K562 (cell line): ENCODE measurements at regions not wholly inside any gene's neighbourhood (a gene's known extent, or its start where the extent isn't known, plus 50 kb on each side); places are given as distances from the start of the nearest gene placed in this dataset.

Experiments used
- CTCF ChIP-seq, 3 experiments: IDR thresholded peaks in 2 of 3; conservative IDR thresholded peaks in 1 of 3; 2 replicates each; pipeline ENCODE4 v1.5.1; 2011 to 2012; ENCODE audit warnings: low read length in 3 of 3, mild to moderate bottlenecking in 3 of 3, control low read depth in 2 of 3, improper control_type of control experiment in 1 of 3, inconsistent platforms in 1 of 3, low read depth in 1 of 3, mixed read lengths in 1 of 3, moderate library complexity in 1 of 3; ENCODE audit not compliant: insufficient read depth in 2 of 3
- HIVEP1 ChIP-seq: fragments of 250-450 bp; sonication (Bioruptor Pico); IDR thresholded peaks from 2 replicates; pipeline ENCODE4 v1.4.0; 2020; ENCODE audit warnings: mild to moderate bottlenecking
- SMARCC2 ChIP-seq: fragments of 450-650 bp; IDR thresholded peaks from 2 replicates; pipeline ENCODE4 v1.6.1; 2017; ENCODE audit warnings: antibody characterized with exemption, moderate library complexity, mild to moderate bottlenecking, low read depth
- SP2 ChIP-seq: IDR thresholded peaks from 2 replicates; pipeline ENCODE4 v1.6.1; 2011; ENCODE audit warnings: mild to moderate bottlenecking, low read depth, low read length, moderate library complexity; ENCODE audit not compliant: poor library complexity, severe bottlenecking; ENCODE audit errors: extremely low read depth
- TF ChIP-seq, protein P1 (sequence below): IDR thresholded peaks from 2 replicates; pipeline ENCODE4 v1.6.1; 2014; ENCODE audit warnings: antibody characterized with exemption
- TF ChIP-seq, protein P2 (sequence below): IDR thresholded peaks from 3 replicates; pipeline ENCODE4 v1.6.1; 2011; ENCODE audit warnings: borderline replicate concordance, mild to moderate bottlenecking; ENCODE audit not compliant: insufficient read length, insufficient read depth
- TF ChIP-seq, protein P3 (sequence below), 2 experiments: fragments of 450-650 bp; formaldehyde crosslinking in 1 of 2; IDR thresholded peaks; 2 replicates each; pipeline versions ENCODE4 v1.4.0 to v1.6.1; 2014 to 2020; ENCODE audit warnings: mild to moderate bottlenecking in 2 of 2, borderline replicate concordance in 1 of 2, low read depth in 1 of 2

DNA sequence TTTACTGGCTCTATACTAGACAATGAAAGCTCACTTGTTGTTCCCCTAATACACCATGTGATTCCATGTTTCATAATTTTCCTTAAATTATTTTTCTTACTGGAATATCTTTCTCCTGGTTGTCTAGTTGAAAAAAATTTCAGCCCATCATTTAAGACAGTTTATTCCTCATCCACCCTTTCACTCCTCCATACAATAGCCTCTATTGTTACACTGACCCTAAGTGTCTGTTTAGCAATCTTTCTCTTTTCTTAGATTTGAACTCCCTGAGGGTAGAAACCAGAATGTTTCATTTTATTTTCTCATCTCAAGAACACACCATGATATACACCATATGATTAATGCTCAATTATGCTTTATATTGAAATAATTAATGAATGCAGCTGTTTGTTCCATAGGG, 413.4 kb upstream of the ITGA1 start:
- TF ChIP-seq, protein P1, sequence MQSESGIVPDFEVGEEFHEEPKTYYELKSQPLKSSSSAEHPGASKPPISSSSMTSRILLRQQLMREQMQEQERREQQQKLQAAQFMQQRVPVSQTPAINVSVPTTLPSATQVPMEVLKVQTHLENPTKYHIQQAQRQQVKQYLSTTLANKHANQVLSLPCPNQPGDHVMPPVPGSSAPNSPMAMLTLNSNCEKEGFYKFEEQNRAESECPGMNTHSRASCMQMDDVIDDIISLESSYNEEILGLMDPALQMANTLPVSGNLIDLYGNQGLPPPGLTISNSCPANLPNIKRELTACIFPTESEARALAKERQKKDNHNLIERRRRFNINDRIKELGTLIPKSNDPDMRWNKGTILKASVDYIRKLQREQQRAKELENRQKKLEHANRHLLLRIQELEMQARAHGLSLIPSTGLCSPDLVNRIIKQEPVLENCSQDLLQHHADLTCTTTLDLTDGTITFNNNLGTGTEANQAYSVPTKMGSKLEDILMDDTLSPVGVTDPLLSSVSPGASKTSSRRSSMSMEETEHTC = no peak
- no peak for TF ChIP-seq HIVEP1
- TF ChIP-seq, protein P2, sequence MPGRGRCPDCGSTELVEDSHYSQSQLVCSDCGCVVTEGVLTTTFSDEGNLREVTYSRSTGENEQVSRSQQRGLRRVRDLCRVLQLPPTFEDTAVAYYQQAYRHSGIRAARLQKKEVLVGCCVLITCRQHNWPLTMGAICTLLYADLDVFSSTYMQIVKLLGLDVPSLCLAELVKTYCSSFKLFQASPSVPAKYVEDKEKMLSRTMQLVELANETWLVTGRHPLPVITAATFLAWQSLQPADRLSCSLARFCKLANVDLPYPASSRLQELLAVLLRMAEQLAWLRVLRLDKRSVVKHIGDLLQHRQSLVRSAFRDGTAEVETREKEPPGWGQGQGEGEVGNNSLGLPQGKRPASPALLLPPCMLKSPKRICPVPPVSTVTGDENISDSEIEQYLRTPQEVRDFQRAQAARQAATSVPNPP = no peak
- no peak for TF ChIP-seq CTCF (IDR thresholded peaks at IDR 0.05 in 2 of 3, conservative IDR thresholded peaks at IDR 0.05 in 1 of 3; ENCODE audit: insufficient read depth in 2 of 3, low read depth in 1 of 3, low read length in 3 of 3)
- TF ChIP-seq SP2 = no peak
- TF ChIP-seq SMARCC2 = no peak
- TF ChIP-seq, protein P3, sequence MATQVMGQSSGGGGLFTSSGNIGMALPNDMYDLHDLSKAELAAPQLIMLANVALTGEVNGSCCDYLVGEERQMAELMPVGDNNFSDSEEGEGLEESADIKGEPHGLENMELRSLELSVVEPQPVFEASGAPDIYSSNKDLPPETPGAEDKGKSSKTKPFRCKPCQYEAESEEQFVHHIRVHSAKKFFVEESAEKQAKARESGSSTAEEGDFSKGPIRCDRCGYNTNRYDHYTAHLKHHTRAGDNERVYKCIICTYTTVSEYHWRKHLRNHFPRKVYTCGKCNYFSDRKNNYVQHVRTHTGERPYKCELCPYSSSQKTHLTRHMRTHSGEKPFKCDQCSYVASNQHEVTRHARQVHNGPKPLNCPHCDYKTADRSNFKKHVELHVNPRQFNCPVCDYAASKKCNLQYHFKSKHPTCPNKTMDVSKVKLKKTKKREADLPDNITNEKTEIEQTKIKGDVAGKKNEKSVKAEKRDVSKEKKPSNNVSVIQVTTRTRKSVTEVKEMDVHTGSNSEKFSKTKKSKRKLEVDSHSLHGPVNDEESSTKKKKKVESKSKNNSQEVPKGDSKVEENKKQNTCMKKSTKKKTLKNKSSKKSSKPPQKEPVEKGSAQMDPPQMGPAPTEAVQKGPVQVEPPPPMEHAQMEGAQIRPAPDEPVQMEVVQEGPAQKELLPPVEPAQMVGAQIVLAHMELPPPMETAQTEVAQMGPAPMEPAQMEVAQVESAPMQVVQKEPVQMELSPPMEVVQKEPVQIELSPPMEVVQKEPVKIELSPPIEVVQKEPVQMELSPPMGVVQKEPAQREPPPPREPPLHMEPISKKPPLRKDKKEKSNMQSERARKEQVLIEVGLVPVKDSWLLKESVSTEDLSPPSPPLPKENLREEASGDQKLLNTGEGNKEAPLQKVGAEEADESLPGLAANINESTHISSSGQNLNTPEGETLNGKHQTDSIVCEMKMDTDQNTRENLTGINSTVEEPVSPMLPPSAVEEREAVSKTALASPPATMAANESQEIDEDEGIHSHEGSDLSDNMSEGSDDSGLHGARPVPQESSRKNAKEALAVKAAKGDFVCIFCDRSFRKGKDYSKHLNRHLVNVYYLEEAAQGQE (IDR thresholded peaks at IDR 0.05; ENCODE audit: borderline replicate concordance) = no peak
- TF ChIP-seq, protein P3 (CRISPR knock-in tag; IDR thresholded peaks at IDR 0.05; ENCODE audit: low read depth) = no peak
